Endothelial cell of umbilical vein (primary cell): ENCODE measurements at regions not wholly inside any gene's neighbourhood (a gene's known extent, or its start where the extent isn't known, plus 50 kb on each side); places are given as distances from the start of the nearest gene placed in this dataset.

Experiments
- CTCF ChIP-seq, 2 donors: IDR thresholded peaks; 1 replicate in 1 of 2; 2 replicates in 1 of 2; pipeline ENCODE4 v1.5.1; 2011; ENCODE audit warnings: low read length in 2 of 2, mild to moderate bottlenecking in 2 of 2, moderate library complexity in 2 of 2, control low read depth in 1 of 2, inconsistent platforms in 1 of 2, low read depth in 1 of 2; ENCODE audit not compliant: insufficient read depth in 1 of 2; ENCODE audit errors: extremely low read depth in 1 of 2
- EZH2 ChIP-seq: IDR thresholded peaks from 2 replicates; pipeline ENCODE4 v1.6.1; 2012; ENCODE audit warnings: borderline replicate concordance, low read depth, mild to moderate bottlenecking, moderate library complexity, low read length, inconsistent platforms; ENCODE audit not compliant: severe bottlenecking
- FOS ChIP-seq: IDR thresholded peaks from 2 replicates; pipeline ENCODE4 v1.6.1; 2011; ENCODE audit warnings: mild to moderate bottlenecking, low read length, moderate library complexity, borderline replicate concordance; ENCODE audit not compliant: insufficient read depth
- MAX ChIP-seq: IDR thresholded peaks from 2 replicates; pipeline ENCODE4 v1.6.1; 2011; ENCODE audit not compliant: insufficient read depth, insufficient read length
- POLR2AphosphoS5 ChIP-seq: IDR thresholded peaks from 2 replicates; pipeline ENCODE4 v1.6.1; 2012; ENCODE audit warnings: low read depth, mild to moderate bottlenecking, control low read depth, low read length, moderate library complexity; ENCODE audit not compliant: insufficient read depth

- TF ChIP-seq CTCF (IDR thresholded peaks at IDR 0.05; ENCODE audit: extremely low read depth in 1 of 2, insufficient read depth in 1 of 2, low read depth in 1 of 2, low read length in 2 of 2) (no peak), FOS (no peak), POLR2AphosphoS5 (no peak), MAX (no peak), EZH2 (no peak)
Measured at GRCh38 chr3:43866529-43867353, 176.0 kb downstream of the ABHD5 start.
